Adipocyte (in vitro differentiated cells): ENCODE measurements at regions not wholly inside any gene's neighbourhood (a gene's known extent, or its start where the extent isn't known, plus 50 kb on each side); places are given as distances from the start of the nearest gene placed in this dataset.
"Not testable (repeated sequence)": the region's sequence is repeated elsewhere in the genome, so short reads cannot be mapped to it uniquely, and the experiment has no call there.

Experiments used
- DNase-seq: peaks from one replicate; pipeline ENCODE4 v3.0.0-alpha.2; 2015; ENCODE audit warnings: low read depth
- H3K27me3 ChIP-seq: replicated peaks from 2 replicates; pipeline ENCODE4 v1.7.0; 2013; ENCODE audit warnings: mild to moderate bottlenecking, low read length, moderate library complexity; ENCODE audit not compliant: control insufficient read depth, insufficient read depth
- H3K36me3 ChIP-seq: 2 replicates; pipeline ENCODE4 v1.7.0; 2013; ENCODE audit warnings: low read length, mild to moderate bottlenecking, moderate library complexity; ENCODE audit not compliant: control insufficient read depth, insufficient read depth, severe bottlenecking
- H3K4me1 ChIP-seq: 2 replicates; pipeline ENCODE4 v1.7.0; 2013; ENCODE audit warnings: mild to moderate bottlenecking, low read length, moderate library complexity; ENCODE audit not compliant: control insufficient read depth, insufficient read depth
- H3K4me3 ChIP-seq: 2 replicates; pipeline ENCODE4 v1.7.0; 2013; ENCODE audit warnings: mild to moderate bottlenecking, low read length, moderate library complexity
- H3K9ac ChIP-seq: 2 replicates; pipeline ENCODE4 v1.7.0; 2013; ENCODE audit warnings: mild to moderate bottlenecking, low read length, moderate library complexity
- H3K9me3 ChIP-seq: 2 replicates; pipeline ENCODE4 v1.7.0; 2013; ENCODE audit warnings: mild to moderate bottlenecking, low read length, moderate library complexity; ENCODE audit not compliant: control insufficient read depth

DNA sequence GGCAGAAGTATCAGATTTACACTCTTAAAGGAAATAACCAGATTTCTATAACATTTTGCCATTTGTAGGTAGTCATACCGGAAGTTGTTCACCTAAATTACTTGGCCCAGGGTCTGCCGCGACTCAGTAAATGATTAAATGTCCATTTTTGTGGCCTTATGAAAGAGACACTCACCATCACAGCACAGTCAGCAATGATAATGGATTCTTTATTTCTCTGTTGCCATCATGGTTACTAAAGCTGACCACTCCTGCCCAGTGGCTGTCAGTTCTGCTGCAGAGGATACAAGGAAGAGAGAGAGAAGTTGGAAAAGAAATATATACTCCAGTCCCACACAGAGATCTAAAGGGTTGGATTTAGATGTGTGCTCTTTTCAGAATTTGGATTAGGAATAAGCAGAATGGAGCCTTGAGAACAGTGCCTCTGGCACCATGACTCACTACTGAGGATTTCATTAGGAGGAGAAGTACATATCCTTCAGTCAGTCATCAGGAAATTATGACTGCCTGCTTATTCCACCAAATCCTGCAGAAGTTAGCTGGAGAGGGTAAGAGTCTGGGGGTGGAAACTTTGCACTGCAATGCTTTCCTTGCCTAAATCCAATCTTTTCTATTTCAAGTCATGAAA, 72.8 kb upstream of the EFNA5 start:
- Histone ChIP-seq H3K27me3 (no peaks in the 10 kb centered on the region), H3K36me3 (no peaks in the 10 kb centered on the region), H3K9me3 (peaks cover 6% of the 10 kb centered on the region), H3K9ac (no peak overlapping the region), H3K4me3 (no peak overlapping the region), H3K4me1 (peaks cover 6% of the 10 kb centered on the region)
- peak; percentile 73 for DNase-seq

DNA sequence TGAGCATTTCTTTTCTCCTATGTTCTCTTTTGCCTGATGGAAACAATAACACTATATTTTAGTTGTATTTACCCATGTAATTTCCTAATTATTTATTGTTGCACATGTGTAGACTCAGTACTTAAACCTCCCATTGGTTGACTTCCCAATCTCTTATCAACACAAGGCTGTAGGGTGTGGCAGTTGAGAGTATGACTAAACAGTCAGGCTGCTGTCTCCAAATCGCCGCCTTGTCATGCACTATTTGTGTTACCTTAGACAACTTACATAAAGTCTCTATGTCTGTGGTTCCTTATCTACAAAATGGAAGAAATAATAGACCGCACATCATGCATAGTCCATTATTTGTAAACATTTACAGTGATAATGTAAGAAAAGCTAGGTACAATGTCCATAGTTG, 68.9 kb upstream of the EFNA5 start:
- Histone ChIP-seq H3K9me3 (peaks cover 6% of the 10 kb centered on the region), H3K4me3 (no peak overlapping the region), H3K9ac (no peak overlapping the region), H3K36me3 (no peaks in the 10 kb centered on the region), H3K27me3 (peaks cover 2% of the 10 kb centered on the region), H3K4me1 (peaks cover 6% of the 10 kb centered on the region)
- no peak for DNase-seq

- Histone ChIP-seq H3K27me3 (peaks cover 2% of the 10 kb centered on the region), H3K4me3 (no peak overlapping the region), H3K4me1 (no peaks in the 10 kb centered on the region), H3K9ac (no peak overlapping the region), H3K9me3 (peaks cover 6% of the 10 kb centered on the region), H3K36me3 (no peaks in the 10 kb centered on the region)
- DNase-seq: peak; percentile 15
Observed at GRCh38 chr5:107736638-107737037, 65.9 kb upstream of the EFNA5 start.

DNA sequence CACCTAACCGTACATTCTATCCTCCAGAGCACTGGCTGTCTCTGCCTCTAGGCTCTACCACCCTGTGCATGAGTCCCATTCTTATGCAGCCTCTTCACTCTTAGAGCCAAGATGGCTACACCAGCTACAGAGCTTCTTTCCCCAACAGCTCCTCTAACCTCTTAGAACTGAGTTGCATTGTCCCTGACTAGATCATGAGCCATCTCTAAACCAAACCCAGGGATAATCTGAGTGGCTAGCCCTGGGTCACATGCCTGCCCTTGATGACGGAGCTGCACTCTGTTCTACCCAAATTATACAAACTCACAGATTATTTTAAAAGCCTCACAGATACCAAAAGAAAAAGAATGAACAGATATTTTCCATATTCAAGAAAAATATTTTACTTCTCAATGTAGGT, 65.4 kb upstream of the EFNA5 start:
- not testable (repeated sequence) for H3K36me3 ChIP-seq, H3K4me3 ChIP-seq, H3K27me3 ChIP-seq, DNase-seq, H3K4me1 ChIP-seq, H3K9me3 ChIP-seq, H3K9ac ChIP-seq

GRCh38 chr5:107735558-107735957, 64.8 kb upstream of the EFNA5 start:
- H3K36me3 ChIP-seq: no peaks in the 10 kb centered on the region
- H3K27me3 ChIP-seq: peaks cover 2% of the 10 kb centered on the region
- no peaks in the 10 kb centered on the region for H3K9me3 ChIP-seq
- H3K9ac ChIP-seq: no peak overlapping the region
- no peak overlapping the region for H3K4me3 ChIP-seq
- no peaks in the 10 kb centered on the region for H3K4me1 ChIP-seq
- DNase-seq: no peak

DNA sequence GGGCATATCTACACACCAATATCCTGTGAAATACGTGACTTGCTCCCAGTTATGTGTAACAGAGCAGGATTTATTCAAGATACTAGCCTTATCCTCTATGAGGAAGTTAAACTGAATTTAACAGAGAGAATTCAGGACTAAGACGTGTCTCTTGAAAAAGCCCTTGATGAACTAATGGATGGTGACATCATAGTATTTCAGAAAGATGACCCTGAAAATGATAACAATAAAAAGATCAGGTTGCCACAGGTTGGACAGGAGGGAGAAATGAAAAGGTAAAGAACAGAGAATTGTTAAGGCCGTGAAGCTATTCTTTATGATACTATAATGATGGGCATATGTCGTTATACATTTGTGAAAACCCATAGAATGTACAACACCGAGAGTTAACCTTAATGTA, 56.2 kb upstream of the EFNA5 start:
- no peak overlapping the region for H3K4me3 ChIP-seq
- H3K9ac ChIP-seq: no peak overlapping the region
- H3K27me3 ChIP-seq: no peaks in the 10 kb centered on the region
- no peaks in the 10 kb centered on the region for H3K36me3 ChIP-seq
- no peak for DNase-seq
- peaks cover 5% of the 10 kb centered on the region for H3K9me3 ChIP-seq
- H3K4me1 ChIP-seq: no peaks in the 10 kb centered on the region

- H3K27me3 ChIP-seq: no peaks in the 10 kb centered on the region
- H3K4me3 ChIP-seq: no peak overlapping the region
- H3K9ac ChIP-seq: no peak overlapping the region
- no peak for DNase-seq
- H3K9me3 ChIP-seq: peaks cover 22% of the 10 kb centered on the region
- H3K4me1 ChIP-seq: no peaks in the 10 kb centered on the region
- no peaks in the 10 kb centered on the region for H3K36me3 ChIP-seq
Observed at GRCh38 chr5:107724642-107725041, 53.9 kb upstream of the EFNA5 start.

DNA sequence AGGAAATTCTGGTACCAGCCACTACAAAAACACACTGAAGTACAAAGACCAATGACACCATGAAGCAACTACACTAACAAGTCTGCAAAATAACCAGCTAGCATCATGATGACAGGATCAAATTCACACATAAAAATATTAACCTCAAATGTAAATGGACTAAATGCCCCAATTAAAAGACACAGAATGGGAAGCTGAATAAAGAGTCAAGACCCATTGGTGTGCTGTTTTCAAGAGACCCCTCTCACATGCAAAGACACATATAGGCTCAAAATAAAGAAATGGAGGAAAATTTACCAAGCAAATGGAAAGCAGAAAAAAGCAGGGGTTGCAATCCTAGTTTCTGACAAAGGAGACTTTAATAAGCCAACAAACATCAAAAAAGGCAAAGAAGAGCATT, 50.5 kb upstream of the EFNA5 start:
- peaks cover 22% of the 10 kb centered on the region for H3K9me3 ChIP-seq
- not testable (repeated sequence) for H3K27me3 ChIP-seq, H3K4me1 ChIP-seq, H3K4me3 ChIP-seq, DNase-seq, H3K9ac ChIP-seq, H3K36me3 ChIP-seq
